Neuron (in vitro differentiated cells): ENCODE measurements at regions not wholly inside any gene's neighbourhood (a gene's known extent, or its start where the extent isn't known, plus 50 kb on each side); places are given as distances from the start of the nearest gene placed in this dataset.

Source experiments
- H2AFZ ChIP-seq: one replicate; pipeline ENCODE4 v1.6.1; 2013; ENCODE audit warnings: low read depth, mild to moderate bottlenecking, inconsistent platforms, low read length, moderate library complexity
- H3K27me3 ChIP-seq: one replicate; pipeline ENCODE4 v1.6.1; 2013; ENCODE audit warnings: low read length; ENCODE audit not compliant: insufficient read depth
- H3K36me3 ChIP-seq: one replicate; pipeline ENCODE4 v1.6.1; 2013; ENCODE audit warnings: low read length; ENCODE audit not compliant: insufficient read depth
- H3K4me1 ChIP-seq: one replicate; pipeline ENCODE4 v1.6.1; 2013; ENCODE audit warnings: low read length; ENCODE audit not compliant: insufficient read depth
- H3K4me3 ChIP-seq: 2 replicates; pipeline ENCODE4 v1.5.1; 2013; ENCODE audit warnings: mild to moderate bottlenecking, low read length, moderate library complexity
- H3K9me3 ChIP-seq: one replicate; pipeline ENCODE4 v1.6.1; 2013; ENCODE audit warnings: low read length

DNA sequence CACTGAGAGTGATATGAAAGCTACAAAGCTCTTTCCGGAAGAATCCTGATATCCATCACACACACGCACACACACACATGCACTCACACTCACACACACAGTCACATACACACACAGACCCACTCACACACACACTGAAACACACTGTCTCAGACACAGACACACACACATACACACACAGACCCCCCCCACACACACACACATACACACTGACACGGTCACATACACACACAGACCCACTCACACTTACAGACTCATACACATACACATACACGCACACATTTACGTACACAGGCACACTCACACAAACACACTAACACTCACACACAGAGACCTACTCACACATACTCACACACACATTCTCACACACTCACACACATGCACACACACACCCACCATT lies 58.6 kb downstream of the LIG4 start:
- H3K9me3 ChIP-seq: no peaks in the 10 kb centered on the region
- no peak overlapping the region for H2AFZ ChIP-seq
- H3K27me3 ChIP-seq: no peaks in the 10 kb centered on the region
- no peaks in the 10 kb centered on the region for H3K4me1 ChIP-seq
- no peaks in the 10 kb centered on the region for H3K36me3 ChIP-seq
- H3K4me3 ChIP-seq: no peak overlapping the region

DNA sequence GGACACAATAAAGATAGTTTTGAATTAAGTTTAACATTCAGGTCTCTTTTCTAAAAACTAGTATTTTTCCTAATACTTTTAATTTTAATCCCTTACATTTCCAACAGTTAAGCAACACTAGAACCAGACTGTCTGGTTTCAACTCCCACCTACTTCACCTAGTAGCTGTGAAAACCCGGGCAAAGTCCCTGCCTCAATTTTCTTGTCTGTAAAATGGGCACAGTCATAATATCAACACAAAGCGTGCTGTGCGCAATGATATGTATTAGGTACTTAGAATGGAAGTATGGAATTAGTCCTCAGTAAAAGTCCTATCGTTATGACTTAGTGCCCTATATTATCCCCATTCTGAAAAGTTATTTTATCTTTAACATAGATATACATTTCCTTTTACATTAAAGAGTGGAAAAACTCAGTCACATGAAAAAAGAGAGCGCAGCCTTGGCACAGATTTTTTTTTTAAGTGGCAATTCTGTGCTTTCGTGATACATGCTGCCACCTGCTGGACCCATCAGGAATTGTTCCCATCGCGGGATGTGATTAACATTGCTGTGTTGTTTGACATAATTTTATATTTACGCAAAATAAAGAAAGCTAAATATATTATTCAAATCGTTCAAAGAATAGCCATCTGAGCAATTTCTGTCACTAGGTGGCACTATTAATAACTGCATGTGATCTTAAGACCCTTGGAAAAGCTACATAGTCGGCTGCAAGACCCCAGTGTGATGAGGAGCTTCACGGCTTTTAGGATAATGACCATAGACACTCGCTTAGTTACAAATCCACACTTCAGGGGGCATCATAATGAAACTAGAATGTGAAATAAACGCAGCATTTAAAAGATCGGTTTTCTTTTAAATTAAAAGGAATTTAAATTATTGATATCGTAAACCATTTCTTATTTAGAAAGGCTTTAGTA lies 59.9 kb downstream of the LIG4 start:
- Histone ChIP-seq H3K27me3 (no peaks in the 10 kb centered on the region), H3K36me3 (no peaks in the 10 kb centered on the region), H2AFZ (peak overlapping the region; percentile 48), H3K4me3 (no peak overlapping the region), H3K9me3 (no peaks in the 10 kb centered on the region), H3K4me1 (no peaks in the 10 kb centered on the region)

DNA sequence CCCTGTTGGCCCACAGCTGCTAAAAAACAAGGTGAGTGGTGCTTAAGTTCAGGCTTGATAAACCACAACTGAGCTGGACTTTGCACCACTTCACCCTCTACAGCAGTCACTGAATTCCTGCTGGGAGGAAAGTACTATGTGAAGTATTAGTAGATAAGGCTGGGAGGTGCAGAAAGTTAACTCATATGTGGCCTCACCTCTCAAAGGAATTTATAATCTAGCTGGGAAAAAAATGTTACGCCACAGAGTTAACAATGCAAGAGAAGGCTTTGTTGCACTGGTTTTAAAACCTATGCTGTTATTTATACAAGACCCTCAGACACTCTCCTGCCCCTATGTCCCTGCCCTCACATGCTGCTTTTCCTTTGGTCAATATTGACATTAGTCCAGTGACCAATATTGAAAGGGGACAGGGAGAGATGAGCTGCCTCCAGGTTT lies 60.9 kb downstream of the LIG4 start:
- Histone ChIP-seq H3K4me3 (no peak overlapping the region), H3K9me3 (no peaks in the 10 kb centered on the region), H3K27me3 (no peaks in the 10 kb centered on the region)

DNA sequence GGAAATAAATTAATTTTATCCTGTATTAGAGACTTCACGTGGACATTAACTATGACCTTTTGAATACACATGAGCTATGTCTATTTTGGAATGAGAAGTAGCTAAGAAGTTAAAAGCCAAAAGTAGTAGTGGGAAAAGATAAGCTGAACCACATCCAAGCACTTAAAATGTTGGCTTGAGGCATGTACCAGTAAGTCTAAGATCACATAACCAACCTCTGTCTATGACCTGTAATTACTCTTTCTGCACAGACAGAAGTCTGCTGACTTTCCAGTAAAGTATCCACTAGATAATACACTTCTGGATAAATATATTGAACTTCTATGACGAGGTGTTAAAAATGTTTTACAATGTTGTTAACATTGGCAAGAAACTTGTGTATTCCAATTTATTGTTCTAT lies 68.7 kb downstream of the LIG4 start:
- Histone ChIP-seq H2AFZ (no peak overlapping the region), H3K4me1 (no peaks in the 10 kb centered on the region), H3K36me3 (no peaks in the 10 kb centered on the region), H3K4me3 (no peak overlapping the region), H3K27me3 (no peaks in the 10 kb centered on the region), H3K9me3 (no peaks in the 10 kb centered on the region)

More for the DNA sequence above, 60.9 kb downstream of the LIG4 start:
- Histone ChIP-seq H3K4me1 (no peaks in the 10 kb centered on the region), H2AFZ (no peak overlapping the region), H3K36me3 (no peaks in the 10 kb centered on the region)

DNA sequence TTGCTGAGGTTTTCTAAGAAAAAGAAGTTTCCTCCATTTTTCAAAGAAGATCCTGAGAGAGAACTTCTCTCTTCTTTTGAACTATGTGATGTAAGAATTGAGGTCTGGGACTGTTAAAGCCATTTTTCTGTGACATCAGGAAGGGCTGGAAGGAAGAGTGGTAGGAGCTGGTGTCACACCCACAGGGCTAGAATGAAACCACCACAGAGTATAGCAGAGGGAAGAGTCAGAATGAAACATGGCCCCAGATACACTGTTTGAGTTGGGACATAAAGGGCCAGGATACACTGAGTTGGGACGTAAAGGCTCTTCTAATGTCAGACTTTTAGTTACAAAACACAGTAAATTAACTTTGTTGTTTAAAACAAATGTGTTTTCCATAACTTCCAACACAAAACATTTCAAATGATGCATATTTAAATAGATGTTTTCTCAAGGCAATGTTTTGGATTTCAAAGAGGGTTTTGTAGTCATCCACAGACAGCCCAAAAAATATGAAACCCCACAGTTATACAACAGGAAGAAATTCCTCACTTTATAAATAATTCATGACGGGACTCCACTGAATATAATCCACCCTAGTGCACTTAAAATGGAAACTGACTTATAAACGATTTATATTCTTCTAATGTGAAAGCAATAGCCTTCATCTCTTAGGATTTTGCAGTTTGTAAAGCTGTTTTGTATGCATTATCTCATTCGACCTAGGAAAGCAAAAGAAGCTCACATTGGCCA lies 72.5 kb downstream of the LIG4 start:
- H2AFZ ChIP-seq: no peak overlapping the region
- H3K4me1 ChIP-seq: no peaks in the 10 kb centered on the region
- H3K27me3 ChIP-seq: no peaks in the 10 kb centered on the region
- H3K9me3 ChIP-seq: no peaks in the 10 kb centered on the region
- H3K36me3 ChIP-seq: no peaks in the 10 kb centered on the region
- H3K4me3 ChIP-seq: no peak overlapping the region

DNA sequence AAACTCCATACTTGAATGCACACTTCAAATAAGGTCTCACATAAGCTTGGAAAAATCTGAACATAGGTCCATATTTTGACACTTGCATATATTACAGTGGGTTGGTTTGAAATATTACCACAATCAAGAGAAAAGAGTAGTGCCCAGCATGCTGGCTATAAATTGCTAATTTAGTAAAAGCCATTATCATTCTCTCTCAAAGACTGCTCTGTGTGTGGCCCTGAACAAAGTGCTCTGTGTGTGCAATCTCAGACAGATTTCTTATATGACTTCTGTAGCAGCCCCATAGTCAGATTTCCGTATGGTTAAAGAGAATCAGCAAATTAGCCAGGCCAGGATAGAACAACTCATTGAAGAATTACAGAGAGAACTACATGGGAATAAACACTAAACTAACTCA lies 78.2 kb downstream of the LIG4 start:
- no peak overlapping the region for H2AFZ ChIP-seq
- no peaks in the 10 kb centered on the region for H3K27me3 ChIP-seq
- H3K9me3 ChIP-seq: no peaks in the 10 kb centered on the region
- H3K4me1 ChIP-seq: no peaks in the 10 kb centered on the region
- no peak overlapping the region for H3K4me3 ChIP-seq
- H3K36me3 ChIP-seq: no peaks in the 10 kb centered on the region

DNA sequence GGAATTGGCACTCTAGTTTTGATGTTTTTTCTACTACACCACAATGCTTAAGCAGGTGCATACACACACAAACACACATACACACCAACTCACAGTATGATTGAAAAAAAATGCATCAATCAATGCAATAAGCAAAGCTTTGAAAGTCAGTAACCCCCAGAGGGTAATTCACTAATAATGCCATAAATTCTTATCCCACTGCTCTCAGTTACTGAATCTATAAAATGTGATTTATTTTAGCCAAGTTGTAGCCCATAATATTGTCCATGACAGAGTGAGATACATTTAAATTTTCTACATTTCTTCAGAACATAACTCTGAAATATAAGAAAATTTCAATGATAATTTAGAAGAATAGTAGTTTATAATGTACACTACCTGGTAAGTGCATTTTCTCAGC lies 87.9 kb downstream of the LIG4 start:
- Histone ChIP-seq H3K9me3 (no peaks in the 10 kb centered on the region), H3K4me1 (no peaks in the 10 kb centered on the region), H3K27me3 (no peaks in the 10 kb centered on the region), H3K36me3 (no peaks in the 10 kb centered on the region), H3K4me3 (no peak overlapping the region), H2AFZ (no peak overlapping the region)

DNA sequence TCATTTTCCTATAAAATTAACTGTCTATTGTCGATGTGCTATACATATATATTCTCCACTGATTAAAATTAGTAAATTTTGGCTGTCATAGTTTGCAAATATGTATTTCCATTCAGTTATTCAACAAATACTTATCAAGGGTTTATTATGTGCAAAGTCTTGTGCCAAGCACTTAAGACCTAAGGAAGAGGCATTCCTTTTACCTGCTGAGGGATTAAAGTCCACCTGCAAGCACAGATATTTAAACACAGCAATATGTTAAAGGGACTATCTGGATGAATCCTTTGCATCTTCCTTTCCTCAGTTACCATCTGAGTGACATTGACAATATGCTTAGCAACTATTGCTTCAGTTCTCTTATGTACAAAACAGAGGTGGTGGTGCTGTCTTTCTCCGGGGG lies 89.3 kb downstream of the LIG4 start:
- H3K36me3 ChIP-seq: no peaks in the 10 kb centered on the region
- no peaks in the 10 kb centered on the region for H3K27me3 ChIP-seq
- H3K9me3 ChIP-seq: no peaks in the 10 kb centered on the region
- no peak overlapping the region for H2AFZ ChIP-seq
- H3K4me1 ChIP-seq: no peaks in the 10 kb centered on the region
- H3K4me3 ChIP-seq: no peak overlapping the region

DNA sequence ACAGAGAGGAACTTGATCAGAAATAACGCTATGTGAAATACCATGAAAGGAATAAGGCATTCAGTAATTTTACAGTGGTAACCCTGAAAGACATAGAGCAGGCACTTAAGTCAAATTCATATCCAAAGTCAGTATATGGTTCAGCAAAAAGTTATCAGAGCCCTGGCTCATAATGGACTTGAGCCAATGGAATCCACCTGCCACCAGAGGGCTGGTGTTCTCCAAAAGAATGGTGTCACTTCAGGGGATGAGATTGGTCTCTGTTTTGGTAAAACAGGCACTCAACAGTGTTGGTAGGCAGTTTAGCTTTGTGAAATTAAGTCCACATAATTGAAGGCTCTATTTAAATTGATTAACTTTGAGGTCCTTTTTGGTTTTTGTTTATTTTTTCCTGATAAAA lies 93.9 kb downstream of the LIG4 start:
- peaks cover 2% of the 10 kb centered on the region for H3K4me1 ChIP-seq
- H3K9me3 ChIP-seq: no peaks in the 10 kb centered on the region
- no peak overlapping the region for H2AFZ ChIP-seq
- H3K36me3 ChIP-seq: no peaks in the 10 kb centered on the region
- no peaks in the 10 kb centered on the region for H3K27me3 ChIP-seq
- no peak overlapping the region for H3K4me3 ChIP-seq

DNA sequence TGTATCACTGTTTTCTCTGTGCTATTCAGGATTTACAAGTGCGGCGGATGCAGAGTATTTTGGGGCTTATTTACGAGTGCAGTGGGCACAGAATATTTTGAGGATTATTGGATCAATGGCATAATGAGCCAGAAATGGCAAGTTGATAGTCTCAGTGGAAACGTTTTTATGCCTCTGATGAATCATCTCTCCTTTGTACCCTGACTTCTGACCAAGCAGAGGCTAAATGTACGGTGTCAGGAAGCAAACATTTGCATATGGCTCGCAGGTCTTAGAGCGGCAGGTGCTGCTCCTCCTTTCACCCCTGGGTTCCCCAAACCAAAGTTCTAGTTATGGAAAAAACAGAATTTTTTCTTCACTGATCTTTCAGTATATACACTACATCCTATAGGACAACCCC lies 94.5 kb downstream of the LIG4 start:
- Histone ChIP-seq H3K4me3 (peak overlapping the region; percentile 43), H3K9me3 (no peaks in the 10 kb centered on the region), H3K4me1 (peaks cover 2% of the 10 kb centered on the region), H3K36me3 (no peaks in the 10 kb centered on the region), H3K27me3 (no peaks in the 10 kb centered on the region), H2AFZ (peak overlapping the region; percentile 79)

DNA sequence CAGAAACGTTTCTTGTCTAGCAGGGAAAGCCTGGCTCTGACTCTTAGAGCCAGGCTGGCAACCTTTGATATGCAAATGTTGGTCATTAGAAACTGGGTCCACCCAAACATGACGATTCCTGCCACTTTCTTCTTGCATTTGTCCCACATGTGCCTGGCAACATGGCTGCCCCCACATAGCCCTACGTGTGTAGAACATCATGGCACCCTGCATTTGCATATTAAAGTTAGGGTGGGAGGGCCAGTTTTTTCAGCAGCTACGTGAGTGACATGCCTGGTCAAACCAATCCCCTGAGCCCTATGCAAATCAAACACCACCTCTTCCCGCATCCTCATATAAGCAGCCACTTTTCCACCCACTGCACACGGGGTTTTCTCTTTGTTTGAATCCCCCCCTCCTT lies 95.0 kb downstream of the LIG4 start:
- peak overlapping the region; percentile 79 for H2AFZ ChIP-seq
- no peaks in the 10 kb centered on the region for H3K27me3 ChIP-seq
- no peaks in the 10 kb centered on the region for H3K36me3 ChIP-seq
- H3K9me3 ChIP-seq: no peaks in the 10 kb centered on the region
- peak overlapping the region; percentile 43 for H3K4me3 ChIP-seq
- H3K4me1 ChIP-seq: peaks cover 2% of the 10 kb centered on the region

DNA sequence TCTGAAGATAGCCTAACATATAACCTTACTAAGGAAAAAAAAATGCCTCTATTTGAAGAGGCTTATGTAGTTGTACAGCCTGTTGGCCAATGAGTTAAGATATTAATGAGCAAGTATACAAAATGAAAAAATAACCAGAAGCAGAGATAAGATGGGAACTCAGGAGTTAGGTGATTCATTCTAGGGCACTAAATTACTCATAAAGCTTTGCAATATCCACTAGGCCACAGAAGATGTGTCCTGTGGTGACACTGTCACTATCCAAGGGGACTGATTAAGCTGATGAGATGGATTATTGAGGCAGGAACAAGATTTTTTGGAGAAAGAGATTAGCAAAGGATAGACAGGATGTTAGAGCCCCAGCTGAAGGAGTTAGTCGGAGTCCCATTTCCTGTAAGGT lies 99.6 kb downstream of the LIG4 start:
- no peaks in the 10 kb centered on the region for H3K36me3 ChIP-seq
- H3K4me1 ChIP-seq: peaks cover 2% of the 10 kb centered on the region
- peaks cover 3% of the 10 kb centered on the region for H3K27me3 ChIP-seq
- H2AFZ ChIP-seq: no peak overlapping the region
- no peaks in the 10 kb centered on the region for H3K9me3 ChIP-seq
- no peak overlapping the region for H3K4me3 ChIP-seq

DNA sequence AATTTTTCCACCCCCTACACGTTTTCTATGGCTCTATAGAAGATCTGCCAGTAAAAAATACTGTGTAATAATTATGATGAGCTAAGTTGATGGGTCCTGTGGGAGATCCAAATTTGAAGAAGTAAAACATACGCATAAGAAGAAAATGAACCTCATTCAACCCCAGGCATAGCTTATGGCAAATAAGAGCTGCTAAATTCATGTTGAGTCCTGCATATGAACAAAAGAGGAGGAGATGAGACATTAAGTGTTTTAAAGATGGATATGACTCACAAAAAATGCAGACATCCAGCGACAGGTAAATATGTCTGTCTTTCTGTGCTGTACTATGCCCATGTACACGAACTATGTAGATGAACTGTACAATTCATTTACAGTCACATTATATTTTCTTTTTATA lies 101.9 kb downstream of the LIG4 start:
- H3K36me3 ChIP-seq: no peaks in the 10 kb centered on the region
- H3K27me3 ChIP-seq: peaks cover 3% of the 10 kb centered on the region
- no peak overlapping the region for H2AFZ ChIP-seq
- H3K4me1 ChIP-seq: no peaks in the 10 kb centered on the region
- H3K9me3 ChIP-seq: no peaks in the 10 kb centered on the region
- no peak overlapping the region for H3K4me3 ChIP-seq
